ENCODE measurements at regions not wholly inside any gene's neighbourhood (a gene's known extent, or its start where the extent isn't known, plus 50 kb on each side); places are given as distances from the start of the nearest gene placed in this dataset.

DNA sequence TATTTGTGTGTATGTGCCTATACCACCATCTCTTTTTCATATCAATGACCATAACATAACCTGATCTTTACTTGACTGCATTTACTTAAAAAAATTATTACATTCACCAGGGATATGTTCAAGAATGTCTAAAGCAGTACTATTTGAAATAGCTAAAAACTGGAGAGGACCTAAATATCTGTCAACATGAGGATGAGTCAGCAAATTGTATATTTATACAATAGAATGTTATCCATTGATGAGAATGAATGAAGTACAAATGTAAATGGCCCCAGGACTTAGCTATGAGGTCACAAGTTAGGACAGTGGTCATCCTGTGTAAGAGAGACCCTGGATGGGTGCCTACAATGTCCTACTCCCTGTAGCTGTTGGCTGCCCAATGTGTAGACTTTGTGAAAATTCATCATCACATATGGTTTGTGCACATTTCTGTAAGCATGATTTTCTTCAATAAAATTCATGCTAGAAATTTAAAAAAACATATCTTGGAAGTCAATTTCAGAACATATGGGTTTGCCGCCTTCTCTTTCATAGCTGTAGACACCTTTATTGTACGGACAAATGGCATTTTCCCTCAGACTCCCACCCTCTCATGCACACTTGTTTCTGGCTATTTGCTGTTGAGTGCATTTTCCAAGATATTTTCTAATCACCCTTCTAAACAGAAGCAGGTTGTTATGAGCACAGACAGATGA, 202.4 kb downstream of the CDH26 start:
- WGBS, 2 donors, result 87 to 98% methylated on average over 2 of the region's 2 CpGs

DNA sequence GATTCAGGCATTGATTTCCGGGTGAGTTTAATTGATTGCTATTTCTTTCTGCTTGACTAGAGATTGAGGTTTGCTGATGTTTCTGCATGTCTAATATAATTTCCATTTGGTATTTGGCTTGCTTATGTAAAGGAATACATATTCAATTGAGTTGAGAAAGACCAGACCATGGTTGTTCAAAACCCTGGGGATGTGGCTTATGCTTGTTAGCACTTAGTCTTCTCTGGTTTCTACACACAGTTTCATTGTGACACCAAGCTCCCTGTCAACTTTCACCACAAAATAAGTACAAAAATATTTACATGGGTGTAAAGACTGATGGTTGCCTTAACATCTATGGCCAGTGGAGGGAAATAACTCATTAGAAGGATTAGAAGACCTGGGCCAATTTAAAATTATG, 209.6 kb downstream of the CDH26 start:
- Histone ChIP-seq H3K27ac (ENCODE audit: low read depth in 1 of 2, low read length in 2 of 2) (no peak overlapping the region), H3K9me3 (ENCODE audit: control insufficient read depth, low read length) (no peaks in the 10 kb centered on the region), H3K4me1 (ENCODE audit: control insufficient read depth in 1 of 2, insufficient read depth in 2 of 2, low read length in 2 of 2) (no peaks in the 10 kb centered on the region), H3K4me3 (ENCODE audit: low read length in 2 of 2) (no peak overlapping the region), H3K36me3 (ENCODE audit: control insufficient read depth in 1 of 2, insufficient read depth in 2 of 2, low read length in 1 of 2) (no peaks in the 10 kb centered on the region), H3K27me3 (ENCODE audit: control insufficient read depth in 1 of 2, insufficient read depth in 2 of 2, low read length in 1 of 2) (no peaks in the 10 kb centered on the region)
- WGBS, 2 donors, result 64% methylated on average over 1 of the region's 1 CpG
- DNase-seq, result no peak
- intact Hi-C loops (cut with DNase I), result no loop called here
- no peak for ATAC-seq (ENCODE audit: low FRiP score)

More for the DNA sequence above, 202.4 kb downstream of the CDH26 start:
- no peaks in the 10 kb centered on the region for H3K36me3 ChIP-seq (ENCODE audit: control insufficient read depth in 1 of 2, insufficient read depth in 2 of 2, low read length in 1 of 2)
- H3K4me1 ChIP-seq (ENCODE audit: control insufficient read depth in 1 of 2, insufficient read depth in 2 of 2, low read length in 2 of 2), result no peaks in the 10 kb centered on the region
- peaks cover 1% of the 10 kb centered on the region for H3K9me3 ChIP-seq (ENCODE audit: control insufficient read depth, low read length)
- H3K27ac ChIP-seq (ENCODE audit: low read depth in 1 of 2, low read length in 2 of 2), result no peak overlapping the region
- intact Hi-C loops (cut with DNase I), result no loop called here
- DNase-seq (no peak), ATAC-seq (ENCODE audit: low FRiP score) (no peak)
- no peak overlapping the region for H3K4me3 ChIP-seq (ENCODE audit: low read length in 2 of 2)
- H3K27me3 ChIP-seq (ENCODE audit: control insufficient read depth in 1 of 2, insufficient read depth in 2 of 2, low read length in 1 of 2), result no peaks in the 10 kb centered on the region

DNA sequence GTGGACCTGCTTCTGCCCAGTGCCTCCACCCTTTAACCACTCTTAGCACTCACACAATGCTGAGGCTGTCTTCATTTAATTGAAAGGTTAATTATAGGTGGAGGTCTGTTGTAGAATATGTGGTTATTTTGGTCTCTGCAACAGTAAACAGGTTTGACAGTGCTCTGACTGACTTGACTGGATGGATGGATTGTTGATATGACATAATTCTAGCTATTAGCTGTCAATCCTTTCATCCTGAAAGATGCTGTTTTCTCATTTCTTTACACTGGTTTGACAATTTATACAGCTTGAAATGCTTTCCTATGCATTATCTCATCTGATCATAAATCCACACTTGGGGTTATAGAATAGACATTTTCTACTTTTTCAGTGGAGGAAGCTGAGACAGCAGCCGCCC, 210.7 kb downstream of the CDH26 start:
- Histone ChIP-seq H3K4me3 (ENCODE audit: low read length in 2 of 2) (no peak overlapping the region), H3K36me3 (ENCODE audit: control insufficient read depth in 1 of 2, insufficient read depth in 2 of 2, low read length in 1 of 2) (no peaks in the 10 kb centered on the region), H3K9me3 (ENCODE audit: control insufficient read depth, low read length) (no peaks in the 10 kb centered on the region), H3K27ac (ENCODE audit: low read depth in 1 of 2, low read length in 2 of 2) (no peak overlapping the region), H3K27me3 (ENCODE audit: control insufficient read depth in 1 of 2, insufficient read depth in 2 of 2, low read length in 1 of 2) (no peaks in the 10 kb centered on the region), H3K4me1 (ENCODE audit: control insufficient read depth in 1 of 2, insufficient read depth in 2 of 2, low read length in 2 of 2) (no peaks in the 10 kb centered on the region)
- ATAC-seq (ENCODE audit: low FRiP score) (no peak), DNase-seq (no peak)
- 19 to 28% methylated on average over 1 of the region's 1 CpG for WGBS, 2 donors
- intact Hi-C loops (cut with DNase I), result no loop called here

DNA sequence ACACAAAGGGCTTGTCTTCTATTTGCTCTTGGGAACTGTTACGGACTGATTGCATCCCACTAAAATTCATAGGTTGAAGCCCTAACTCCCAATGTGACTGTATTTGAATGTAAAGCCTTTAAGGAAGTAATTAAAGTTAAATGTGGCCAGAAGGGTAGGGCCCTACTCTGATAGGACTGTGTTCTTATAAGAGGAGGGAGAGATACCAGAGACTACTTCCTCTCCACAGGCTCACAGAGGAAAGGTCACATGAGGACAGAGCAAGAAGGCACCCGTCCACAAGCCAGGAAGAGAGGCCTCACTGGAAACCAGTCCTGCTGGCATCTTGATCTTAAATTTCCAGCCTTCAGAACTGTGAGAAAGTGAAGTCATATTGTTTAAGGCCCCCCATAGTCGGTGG, 211.9 kb downstream of the CDH26 start:
- Histone ChIP-seq H3K4me1 (ENCODE audit: control insufficient read depth in 1 of 2, insufficient read depth in 2 of 2, low read length in 2 of 2) (no peaks in the 10 kb centered on the region), H3K27me3 (ENCODE audit: control insufficient read depth in 1 of 2, insufficient read depth in 2 of 2, low read length in 1 of 2) (no peaks in the 10 kb centered on the region), H3K36me3 (ENCODE audit: control insufficient read depth in 1 of 2, insufficient read depth in 2 of 2, low read length in 1 of 2) (no peaks in the 10 kb centered on the region), H3K4me3 (ENCODE audit: low read length in 2 of 2) (no peak overlapping the region), H3K9me3 (ENCODE audit: control insufficient read depth, low read length) (no peaks in the 10 kb centered on the region), H3K27ac (ENCODE audit: low read depth in 1 of 2, low read length in 2 of 2) (no peak overlapping the region)
- ATAC-seq (ENCODE audit: low FRiP score) (no peak), DNase-seq (no peak)
- 67 to 77% methylated on average over 3 of the region's 3 CpGs for WGBS, 2 donors
- intact Hi-C loops (cut with DNase I), result no loop called here

DNA sequence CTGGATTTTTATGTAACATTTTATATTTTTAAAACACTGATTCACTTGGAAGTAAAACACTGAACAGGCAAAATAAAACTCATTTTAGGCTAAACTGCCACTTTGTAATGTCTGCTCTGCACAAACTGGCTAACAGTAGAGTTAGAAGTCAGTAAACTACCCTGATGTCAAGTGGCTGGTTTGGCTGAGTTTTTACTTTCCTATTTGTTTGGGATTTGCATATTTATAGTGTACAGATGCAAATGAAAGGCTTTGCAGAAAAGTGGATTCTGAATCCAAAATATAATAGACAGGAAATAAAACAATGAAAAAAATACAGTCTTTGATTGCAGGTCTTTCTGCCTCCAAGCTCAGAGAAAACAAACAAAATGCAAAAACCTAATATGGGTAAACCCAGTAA, 213.1 kb downstream of the CDH26 start:
- Histone ChIP-seq H3K27me3 (ENCODE audit: control insufficient read depth in 1 of 2, insufficient read depth in 2 of 2, low read length in 1 of 2) (no peaks in the 10 kb centered on the region), H3K4me3 (ENCODE audit: low read length in 2 of 2) (no peak overlapping the region), H3K36me3 (ENCODE audit: control insufficient read depth in 1 of 2, insufficient read depth in 2 of 2, low read length in 1 of 2) (no peaks in the 10 kb centered on the region), H3K4me1 (ENCODE audit: control insufficient read depth in 1 of 2, insufficient read depth in 2 of 2, low read length in 2 of 2) (no peaks in the 10 kb centered on the region), H3K9me3 (ENCODE audit: control insufficient read depth, low read length) (no peaks in the 10 kb centered on the region), H3K27ac (ENCODE audit: low read depth in 1 of 2, low read length in 2 of 2) (no peak overlapping the region)
- DNase-seq (no peak), ATAC-seq (ENCODE audit: low FRiP score) (no peak)
- intact Hi-C loops (cut with DNase I), result no loop called here

DNA sequence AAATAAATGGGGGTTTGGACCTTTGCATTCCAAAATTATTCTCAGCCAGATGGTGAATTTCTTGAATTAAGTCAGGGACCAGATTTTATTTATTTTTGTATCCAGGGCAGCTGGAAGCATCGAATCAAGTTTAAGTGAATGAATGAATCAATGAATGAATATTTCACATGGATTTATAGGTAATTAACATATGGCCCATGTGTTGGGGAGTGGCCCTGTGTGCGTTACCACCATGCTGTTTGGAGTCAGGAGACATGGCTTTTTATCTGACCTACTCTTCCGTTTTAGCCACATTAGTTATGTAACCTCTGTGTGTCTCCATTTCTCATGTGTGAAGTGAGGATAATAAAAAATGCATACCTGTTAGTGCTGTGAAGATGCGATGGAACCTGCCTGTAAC, 213.5 kb downstream of the CDH26 start:
- Histone ChIP-seq H3K27me3 (ENCODE audit: control insufficient read depth in 1 of 2, insufficient read depth in 2 of 2, low read length in 1 of 2) (no peaks in the 10 kb centered on the region), H3K4me3 (ENCODE audit: low read length in 2 of 2) (no peak overlapping the region), H3K9me3 (ENCODE audit: control insufficient read depth, low read length) (no peaks in the 10 kb centered on the region), H3K36me3 (ENCODE audit: control insufficient read depth in 1 of 2, insufficient read depth in 2 of 2, low read length in 1 of 2) (no peaks in the 10 kb centered on the region), H3K27ac (ENCODE audit: low read depth in 1 of 2, low read length in 2 of 2) (no peak overlapping the region), H3K4me1 (ENCODE audit: control insufficient read depth in 1 of 2, insufficient read depth in 2 of 2, low read length in 2 of 2) (no peaks in the 10 kb centered on the region)
- intact Hi-C loops (cut with DNase I), result no loop called here
- 83% methylated on average over 4 of the region's 4 CpGs for WGBS, 2 donors
- ATAC-seq (ENCODE audit: low FRiP score) (no peak), DNase-seq (no peak)

DNA sequence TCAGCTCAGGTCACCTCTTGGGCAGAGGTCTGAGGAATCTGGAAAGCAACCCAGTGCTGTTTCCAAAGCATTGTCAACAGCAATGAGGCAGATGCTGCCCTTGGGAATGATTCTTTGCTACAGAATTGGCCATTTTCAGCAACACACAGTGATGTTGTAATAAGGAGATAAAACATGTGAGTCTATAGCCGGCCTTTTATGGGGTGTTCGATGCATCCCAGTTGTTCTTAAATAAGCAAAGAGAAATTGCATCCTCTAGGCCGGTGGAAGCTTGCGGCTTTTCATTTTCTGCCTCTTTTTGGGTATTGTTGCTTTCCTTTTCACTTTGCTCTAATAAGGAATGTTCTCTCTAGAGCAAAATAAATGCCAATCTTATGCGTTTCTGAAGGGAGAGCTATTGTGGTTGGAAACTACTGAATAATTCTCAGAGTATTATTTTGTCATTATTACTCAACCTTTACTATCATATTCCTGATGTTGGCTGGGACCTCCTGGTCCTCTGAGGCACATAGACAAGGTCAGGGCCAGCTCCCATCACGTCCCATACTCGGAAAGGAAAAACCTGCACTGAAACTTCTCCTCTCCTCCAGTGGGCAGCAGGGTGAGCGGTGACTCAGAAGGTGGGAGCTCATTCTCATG, 214.2 kb downstream of the CDH26 start:
- H3K4me3 ChIP-seq (ENCODE audit: low read length in 2 of 2), result no peak overlapping the region
- H3K27me3 ChIP-seq (ENCODE audit: control insufficient read depth in 1 of 2, insufficient read depth in 2 of 2, low read length in 1 of 2), result no peaks in the 10 kb centered on the region
- intact Hi-C loops (cut with DNase I), result no loop called here
- H3K4me1 ChIP-seq (ENCODE audit: control insufficient read depth in 1 of 2, insufficient read depth in 2 of 2, low read length in 2 of 2), result no peaks in the 10 kb centered on the region
- no peaks in the 10 kb centered on the region for H3K36me3 ChIP-seq (ENCODE audit: control insufficient read depth in 1 of 2, insufficient read depth in 2 of 2, low read length in 1 of 2)
- DNase-seq (no peak), ATAC-seq (ENCODE audit: low FRiP score) (no peak)
- no peak overlapping the region for H3K27ac ChIP-seq (ENCODE audit: low read depth in 1 of 2, low read length in 2 of 2)
- no peaks in the 10 kb centered on the region for H3K9me3 ChIP-seq (ENCODE audit: control insufficient read depth, low read length)
- WGBS, 2 donors, result 78 to 81% methylated on average over 8 of the region's 8 CpGs

DNA sequence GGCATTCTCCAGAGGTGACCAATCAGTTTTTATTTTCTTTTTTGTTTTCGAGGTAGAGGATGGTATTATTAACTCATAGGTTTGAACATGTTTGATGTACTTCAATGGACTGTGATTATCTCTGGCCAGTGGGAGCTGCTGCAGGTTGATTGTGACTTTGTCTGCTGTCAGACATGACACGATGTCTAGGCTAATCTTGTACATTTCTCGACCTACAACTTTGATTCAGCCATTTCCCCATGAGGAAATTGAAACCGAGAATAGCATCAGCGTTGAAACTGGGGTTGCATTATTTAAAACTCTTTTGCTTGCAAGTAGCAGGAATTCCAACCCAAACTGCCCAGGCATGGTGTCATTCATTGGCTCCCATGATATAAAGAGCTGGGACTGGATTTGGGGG, 218.9 kb downstream of the CDH26 start:
- intact Hi-C loops (cut with DNase I), result no loop called here
- DNase-seq (no peak), ATAC-seq (ENCODE audit: low FRiP score) (no peak)
- no peak overlapping the region for H3K27ac ChIP-seq (ENCODE audit: low read depth in 1 of 2, low read length in 2 of 2)
- H3K36me3 ChIP-seq (ENCODE audit: control insufficient read depth in 1 of 2, insufficient read depth in 2 of 2, low read length in 1 of 2), result no peaks in the 10 kb centered on the region
- WGBS, 2 donors, result 60 to 65% methylated on average over 5 of the region's 5 CpGs
- no peaks in the 10 kb centered on the region for H3K4me1 ChIP-seq (ENCODE audit: control insufficient read depth in 1 of 2, insufficient read depth in 2 of 2, low read length in 2 of 2)
- H3K9me3 ChIP-seq (ENCODE audit: control insufficient read depth, low read length), result no peaks in the 10 kb centered on the region
- no peak overlapping the region for H3K4me3 ChIP-seq (ENCODE audit: low read length in 2 of 2)
- H3K27me3 ChIP-seq (ENCODE audit: control insufficient read depth in 1 of 2, insufficient read depth in 2 of 2, low read length in 1 of 2), result no peaks in the 10 kb centered on the region

DNA sequence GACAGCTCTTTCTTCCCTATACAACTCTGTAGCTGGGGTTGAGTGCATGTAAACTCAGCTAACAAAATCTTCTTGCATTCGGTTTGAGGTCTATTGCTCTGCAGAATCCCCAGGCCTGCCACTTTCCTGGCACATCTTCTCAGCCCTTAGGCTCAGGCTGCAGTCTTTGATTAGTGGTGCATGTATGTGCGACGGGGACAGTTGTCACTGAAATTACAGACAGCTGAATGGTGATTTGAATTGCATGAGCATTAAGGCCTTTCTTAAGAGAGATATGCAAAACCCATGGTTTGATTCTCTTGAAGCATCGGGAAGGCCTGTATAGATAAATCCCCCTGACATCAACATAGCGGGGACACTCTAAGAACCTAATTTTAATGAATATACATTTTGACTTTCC, 222.8 kb downstream of the CDH26 start:
- Histone ChIP-seq H3K4me1 (ENCODE audit: control insufficient read depth in 1 of 2, insufficient read depth in 2 of 2, low read length in 2 of 2) (no peaks in the 10 kb centered on the region), H3K27me3 (ENCODE audit: control insufficient read depth in 1 of 2, insufficient read depth in 2 of 2, low read length in 1 of 2) (peaks cover 0 to 2% of the 10 kb centered on the region in 2 donors), H3K36me3 (ENCODE audit: control insufficient read depth in 1 of 2, insufficient read depth in 2 of 2, low read length in 1 of 2) (no peaks in the 10 kb centered on the region), H3K9me3 (ENCODE audit: control insufficient read depth, low read length) (peaks cover 5% of the 10 kb centered on the region), H3K27ac (ENCODE audit: low read depth in 1 of 2, low read length in 2 of 2) (no peak overlapping the region), H3K4me3 (ENCODE audit: low read length in 2 of 2) (no peak overlapping the region)
- ATAC-seq (ENCODE audit: low FRiP score) (no peak), DNase-seq (no peak)
- intact Hi-C loops (cut with DNase I), result no loop called here
- 81 to 87% methylated on average over 5 of the region's 5 CpGs for WGBS, 2 donors
